GM12878 (cell line): ENCODE measurements at regions not wholly inside any gene's neighbourhood (a gene's known extent, or its start where the extent isn't known, plus 50 kb on each side); places are given as distances from the start of the nearest gene placed in this dataset.

ENCODE experiments used
- ATAC-seq: fragments of 200-7000 bp; cut with Tn5 transposase; 3 replicates; pipeline ENCODE4 v1.9.1; 2020; ENCODE audit warnings: mild to moderate bottlenecking, moderate library complexity
- BruUV-seq: library from RNA; stranded (reverse); fragments of 400-500 nt; replicated peaks from 2 replicates; lab custom pipeline; 2021; lab: Mats Ljungman, UMichigan
- CTCF ChIA-PET: fragments of 300-600 bp; sonication (Branson Sonifier 250); formaldehyde crosslinking; extraction: SDS; loops from one replicate; lab custom pipeline; 2021; ENCODE audit warnings: inconsistent platforms; lab: Yijun Ruan, JAX
- POLR2A ChIA-PET: fragments of 350-600 bp; formaldehyde crosslinking; extraction: SDS; loops from one replicate; lab custom pipeline; 2021; ENCODE audit warnings: inconsistent platforms; lab: Charles Lee
- RAD21 ChIA-PET: fragments of 300-600 bp; sonication (Branson Sonifier 250); formaldehyde crosslinking; loops from one replicate; lab custom pipeline; 2023; ENCODE audit warnings: antibody characterized with exemption; ENCODE audit not compliant: unreplicated experiment; lab: Charles Lee
- SMC1A ChIA-PET: fragments of 300-600 bp; sonication (Branson Sonifier 250); formaldehyde crosslinking; loops from one replicate; lab custom pipeline; 2023; ENCODE audit not compliant: unreplicated experiment, uncharacterized antibody; lab: Charles Lee
- DNase-seq: peaks from one replicate; pipeline ENCODE4 v3.0.0-alpha.2; 2011; ENCODE audit warnings: low read depth, low spot score
- FAIRE-seq: peaks from 3 replicates; lab custom pipeline; 2011; peaks lifted over from hg19 to GRCh38; lab: Jason Lieb, UNC
- H2AFZ ChIP-seq: 2 replicates; pipeline ENCODE4 v1.6.0; 2011; ENCODE audit warnings: low read depth, low read length, control low read depth; ENCODE audit not compliant: control insufficient read depth
- H3K27ac ChIP-seq: 2 replicates; pipeline ENCODE4 v1.5.1; 2011; ENCODE audit warnings: control low read depth; ENCODE audit not compliant: control insufficient read depth, insufficient read depth
- H3K27me3 ChIP-seq, 2 experiments: replicated peaks in 1 of 2; 2 replicates each; pipeline versions ENCODE4 v1.6.0 to v1.6.1; 2011; ENCODE audit warnings: low read length in 1 of 2; ENCODE audit not compliant: control insufficient read depth in 2 of 2, insufficient read depth in 2 of 2
- H3K36me3 ChIP-seq, 2 experiments: 2 replicates each; pipeline ENCODE4 v1.5.1; 2011; ENCODE audit warnings: low read length in 1 of 2; ENCODE audit not compliant: control insufficient read depth in 2 of 2, insufficient read depth in 2 of 2
- H3K4me1 ChIP-seq: 2 replicates; pipeline ENCODE4 v1.6.1; 2011; ENCODE audit warnings: mild to moderate bottlenecking, low read length, moderate library complexity, mixed read lengths; ENCODE audit not compliant: control insufficient read depth, insufficient read depth
- H3K4me2 ChIP-seq: 2 replicates; pipeline ENCODE4 v1.6.0; 2011; ENCODE audit warnings: control low read depth; ENCODE audit not compliant: control insufficient read depth, insufficient read depth
- H3K4me3 ChIP-seq: fragments of 200-600 bp; sonication (generic); 2 replicates; pipeline ENCODE4 v1.5.1; 2016
- H3K79me2 ChIP-seq: 2 replicates; pipeline ENCODE4 v1.6.0; 2011; ENCODE audit warnings: low read length; ENCODE audit not compliant: control insufficient read depth, insufficient read depth
- H3K9ac ChIP-seq: 2 replicates; pipeline ENCODE4 v1.8.0; 2011; ENCODE audit warnings: low read length, control low read depth, mixed read lengths; ENCODE audit not compliant: control insufficient read depth, insufficient read depth
- H3K9me3 ChIP-seq: replicated peaks from 3 replicates; pipeline ENCODE4 v1.5.1; 2011; ENCODE audit warnings: mild to moderate bottlenecking, low read length; ENCODE audit not compliant: control insufficient read depth, insufficient read depth
- H4K20me1 ChIP-seq: 2 replicates; pipeline ENCODE4 v1.6.0; 2011; ENCODE audit not compliant: control insufficient read depth, insufficient read depth
- BCL11A ChIP-seq: IDR thresholded peaks from 2 replicates; pipeline ENCODE4 v1.6.1; 2011; ENCODE audit warnings: low read depth, low read length
- BCLAF1 ChIP-seq: fragments of 450-650 bp; IDR thresholded peaks from 2 replicates; pipeline ENCODE4 v1.6.1; 2017; ENCODE audit warnings: antibody characterized with exemption, mild to moderate bottlenecking, moderate library complexity
- BMI1 ChIP-seq: fragments of 450-650 bp; IDR thresholded peaks from 2 replicates; pipeline ENCODE4 v1.6.1; 2016; ENCODE audit warnings: mild to moderate bottlenecking, moderate library complexity, borderline replicate concordance
- BRCA1 ChIP-seq: IDR thresholded peaks from 2 replicates; pipeline ENCODE4 v1.6.1; 2011; ENCODE audit warnings: low read depth, low read length, improper control_type of control experiment
- CBX3 ChIP-seq: fragments of 200-600 bp; sonication (generic); IDR thresholded peaks from 2 replicates; pipeline ENCODE4 v1.6.1; 2016; ENCODE audit warnings: low read depth, borderline replicate concordance
- IRF4 ChIP-seq: IDR thresholded peaks from 2 replicates; pipeline ENCODE4 v1.6.1; 2011; ENCODE audit warnings: low read depth, low read length
- PKNOX1 ChIP-seq: fragments of 450-650 bp; IDR thresholded peaks from 2 replicates; pipeline ENCODE4 v1.6.1; 2016; ENCODE audit warnings: mild to moderate bottlenecking
- RELB ChIP-seq: fragments of 450-650 bp; IDR thresholded peaks from 2 replicates; pipeline ENCODE4 v1.6.1; 2017; ENCODE audit warnings: low read depth, mild to moderate bottlenecking, moderate library complexity
- SIN3A ChIP-seq: IDR thresholded peaks from 2 replicates; pipeline ENCODE4 v1.6.1; 2012; ENCODE audit warnings: low read depth, low read length, improper control_type of control experiment
- STAT1 ChIP-seq: fragments of 450-650 bp; conservative IDR thresholded peaks from 2 replicates; pipeline ENCODE4 v1.6.1; 2014; ENCODE audit warnings: antibody characterized with exemption, mild to moderate bottlenecking
- TCF12 ChIP-seq: IDR thresholded peaks from 2 replicates; pipeline ENCODE4 v1.6.1; 2011; ENCODE audit warnings: low read depth, mild to moderate bottlenecking, low read length
- USF2 ChIP-seq: IDR thresholded peaks from 2 replicates; pipeline ENCODE4 v1.6.1; 2011; ENCODE audit warnings: low read depth, low read length, improper control_type of control experiment, borderline replicate concordance
- YY1 ChIP-seq: IDR thresholded peaks from 2 replicates; pipeline ENCODE4 v1.6.1; 2011; ENCODE audit warnings: low read depth, mild to moderate bottlenecking, low read length
- WGBS: methylation state at CpG from one replicate; pipeline ENCODE4 v1.1.6; 2016; ENCODE audit warnings: low lambda C conversion rate; ENCODE audit not compliant: insufficient replicate concordance, insufficient coverage; ENCODE audit errors: missing lambda C conversion rate; 5-methylcytosine and 5-hydroxymethylcytosine counted together
- in situ Hi-C: fragments of 300-500 bp; cut with MboI; formaldehyde crosslinking; loops from 9 replicates; pipeline ENCODE4 v1.14.3; 2018; ENCODE audit warnings: mixed read lengths
- intact Hi-C: fragments of 100-400 bp; cut with micrococcal nuclease; formaldehyde crosslinking; loops from one replicate; pipeline ENCODE4 v1.14.2; 2022; ENCODE audit not compliant: unreplicated experiment

- no peak for TF ChIP-seq USF2
- TF ChIP-seq SIN3A = no peak
- no peak for TF ChIP-seq BMI1
- no peak for TF ChIP-seq BRCA1
- no peak for TF ChIP-seq BCL11A
Observed at GRCh38 chr21:24188506-24188905, 1418.8 kb downstream of the MRPL39 start (continued).

- H3K27ac ChIP-seq = no peak overlapping the region
- no peaks in the 10 kb centered on the region for H3K79me2 ChIP-seq
- intact Hi-C loops = no loop called here
- H3K4me1 ChIP-seq = no peaks in the 10 kb centered on the region
- H3K4me3 ChIP-seq = no peak overlapping the region
- H4K20me1 ChIP-seq = no peaks in the 10 kb centered on the region
- H3K27me3 ChIP-seq = no peaks in the 10 kb centered on the region
- no peaks in the 10 kb centered on the region for H3K36me3 ChIP-seq
- no peak overlapping the region for H3K9ac ChIP-seq
- H3K9me3 ChIP-seq = no peaks in the 10 kb centered on the region
- no peak for ATAC-seq
- no peak for FAIRE-seq
- no TSS peak for BruUV-seq
- WGBS = 55% methylated on average over 3 of the region's 3 CpGs
- POLR2A ChIA-PET = no interaction called here
- CTCF ChIA-PET = no interaction called here
- H2AFZ ChIP-seq = no peak overlapping the region
- in situ Hi-C loops = no loop called here
- DNase-seq = no peak
- SMC1A ChIA-PET = no interaction called here
- no peak overlapping the region for H3K4me2 ChIP-seq
- RAD21 ChIA-PET = no interaction called here
- TF ChIP-seq RELB = no peak
- TF ChIP-seq YY1 = no peak
- TF ChIP-seq BCLAF1 = no peak
- no peak for TF ChIP-seq TCF12
- no peak for TF ChIP-seq PKNOX1
- TF ChIP-seq IRF4 = no peak
- no peak for TF ChIP-seq STAT1
- no peak for TF ChIP-seq CBX3
Observed at GRCh38 chr21:24183077-24183476, 1424.2 kb downstream of the MRPL39 start.
